ENCODE measurements at regions not wholly inside any gene's neighbourhood (a gene's known extent, or its start where the extent isn't known, plus 50 kb on each side); places are given as distances from the start of the nearest gene placed in this dataset.

GRCh38 chr4:65819192-65819591 lies 148.9 kb upstream of the EPHA5 start:
- TF ChIP-seq EZH2phosphoT487 (conservative IDR thresholded peaks at IDR 0.05; ENCODE audit: low read length) (no peak), CTCF (IDR thresholded peaks at IDR 0.05; ENCODE audit: insufficient read depth, low read length, poor library complexity, severe bottlenecking) (no peak)
- no peak overlapping the region for H3K4me2 ChIP-seq (ENCODE audit: low read depth, low read length, poor library complexity, severe bottlenecking)
- no peaks in the 10 kb centered on the region for H3K27me3 ChIP-seq (ENCODE audit: low read length)
- no peaks in the 10 kb centered on the region for H3K36me3 ChIP-seq (ENCODE audit: low read length)
- no peaks in the 10 kb centered on the region for H3K79me2 ChIP-seq (ENCODE audit: insufficient read depth, low read length)
- no peak overlapping the region for H2AFZ ChIP-seq (ENCODE audit: low read depth, low read length, severe bottlenecking)
- H3K9me2 ChIP-seq (replicated peaks; ENCODE audit: insufficient read depth, low read length), result no peaks in the 10 kb centered on the region
- no peaks in the 10 kb centered on the region for H3F3A ChIP-seq (ENCODE audit: insufficient read depth)
- H3K9ac ChIP-seq (ENCODE audit: low read length), result no peak overlapping the region
- H4K20me1 ChIP-seq (ENCODE audit: low read depth, low read length), result no peaks in the 10 kb centered on the region
- H3K4me3 ChIP-seq (ENCODE audit: insufficient read depth, low read length, poor library complexity, severe bottlenecking), result no peak overlapping the region
- H3K9me3 ChIP-seq (ENCODE audit: insufficient read depth, low read length), result no peaks in the 10 kb centered on the region
- no peak overlapping the region for H3K27ac ChIP-seq (ENCODE audit: low read depth, low read length)

- H3K9me2 ChIP-seq (replicated peaks; ENCODE audit: insufficient read depth, low read length), result no peaks in the 10 kb centered on the region
- H3K9me3 ChIP-seq (ENCODE audit: insufficient read depth, low read length), result no peaks in the 10 kb centered on the region
- H4K20me1 ChIP-seq (ENCODE audit: low read depth, low read length), result no peaks in the 10 kb centered on the region
- no peaks in the 10 kb centered on the region for H3K36me3 ChIP-seq (ENCODE audit: low read length)
- H3K79me2 ChIP-seq (ENCODE audit: insufficient read depth, low read length), result no peaks in the 10 kb centered on the region
- H3K27ac ChIP-seq (ENCODE audit: low read depth, low read length), result no peak overlapping the region
- H3F3A ChIP-seq (ENCODE audit: insufficient read depth), result no peaks in the 10 kb centered on the region
- no peak overlapping the region for H3K4me2 ChIP-seq (ENCODE audit: low read depth, low read length, poor library complexity, severe bottlenecking)
- TF ChIP-seq CTCF (IDR thresholded peaks at IDR 0.05; ENCODE audit: insufficient read depth, low read length, poor library complexity, severe bottlenecking) (no peak), EZH2phosphoT487 (conservative IDR thresholded peaks at IDR 0.05; ENCODE audit: low read length) (no peak)
- no peak overlapping the region for H2AFZ ChIP-seq (ENCODE audit: low read depth, low read length, severe bottlenecking)
- H3K27me3 ChIP-seq (ENCODE audit: low read length), result no peaks in the 10 kb centered on the region
- H3K4me3 ChIP-seq (ENCODE audit: insufficient read depth, low read length, poor library complexity, severe bottlenecking), result no peak overlapping the region
- H3K9ac ChIP-seq (ENCODE audit: low read length), result no peak overlapping the region
Observed at GRCh38 chr4:65805936-65806335, 135.6 kb upstream of the EPHA5 start.

GRCh38 chr4:65799513-65799912 lies 129.2 kb upstream of the EPHA5 start:
- no peak overlapping the region for H3K4me2 ChIP-seq (ENCODE audit: low read depth, low read length, poor library complexity, severe bottlenecking)
- no peaks in the 10 kb centered on the region for H3K79me2 ChIP-seq (ENCODE audit: insufficient read depth, low read length)
- no peak for TF ChIP-seq EZH2phosphoT487 (conservative IDR thresholded peaks at IDR 0.05; ENCODE audit: low read length)
- no peak for TF ChIP-seq CTCF (IDR thresholded peaks at IDR 0.05; ENCODE audit: insufficient read depth, low read length, poor library complexity, severe bottlenecking)
- no peaks in the 10 kb centered on the region for H3K9me2 ChIP-seq (replicated peaks; ENCODE audit: insufficient read depth, low read length)
- no peak overlapping the region for H3K4me3 ChIP-seq (ENCODE audit: insufficient read depth, low read length, poor library complexity, severe bottlenecking)
- H4K20me1 ChIP-seq (ENCODE audit: low read depth, low read length), result no peaks in the 10 kb centered on the region
- H2AFZ ChIP-seq (ENCODE audit: low read depth, low read length, severe bottlenecking), result no peak overlapping the region
- H3K36me3 ChIP-seq (ENCODE audit: low read length), result no peaks in the 10 kb centered on the region
- H3K27me3 ChIP-seq (ENCODE audit: low read length), result no peaks in the 10 kb centered on the region
- H3F3A ChIP-seq (ENCODE audit: insufficient read depth), result no peaks in the 10 kb centered on the region
- no peak overlapping the region for H3K9ac ChIP-seq (ENCODE audit: low read length)
- no peak overlapping the region for H3K27ac ChIP-seq (ENCODE audit: low read depth, low read length)
- H3K9me3 ChIP-seq (ENCODE audit: insufficient read depth, low read length), result no peaks in the 10 kb centered on the region

Data from SU-DHL-6 (cell line).